Endothelial cell of umbilical vein (primary cell): ENCODE measurements at regions not wholly inside any gene's neighbourhood (a gene's known extent, or its start where the extent isn't known, plus 50 kb on each side); places are given as distances from the start of the nearest gene placed in this dataset.

Experiments used
- BruUV-seq: library from RNA; stranded (reverse); fragments of 400-500 nt; replicated peaks from 2 replicates; lab custom pipeline; 2021; lab: Mats Ljungman, UMichigan
- CTCF ChIA-PET: fragments of 300-600, 350-600 bp; sonication (Branson Sonifier 250); formaldehyde crosslinking; loops from one replicate; lab custom pipeline; 2021; ENCODE audit warnings: antibody characterized with exemption, inconsistent platforms; lab: Charles Lee
- POLR2A ChIA-PET: fragments of 300-600, 350-600 bp; sonication (Branson Sonifier 250); formaldehyde crosslinking; loops from one replicate; lab custom pipeline; 2021; ENCODE audit warnings: antibody characterized with exemption, inconsistent platforms; lab: Charles Lee
- DNase-seq: peaks from one replicate; pipeline ENCODE4 v3.0.0-alpha.2; 2011; ENCODE audit warnings: low read depth, low spot score
- FAIRE-seq: peaks from 2 replicates; lab custom pipeline; 2011; peaks lifted over from hg19 to GRCh38; lab: Jason Lieb, UNC
- H2AFZ ChIP-seq: 2 replicates; pipeline ENCODE4 v1.6.0; 2012; ENCODE audit warnings: low read depth, low read length, control low read depth, inconsistent platforms
- H3K27ac ChIP-seq: 2 replicates; pipeline ENCODE4 v1.5.1; 2011; ENCODE audit warnings: low read depth, mild to moderate bottlenecking, control low read depth, low read length, moderate library complexity; ENCODE audit not compliant: insufficient read depth
- H3K27me3 ChIP-seq, 2 experiments: 2 replicates each; pipeline versions ENCODE4 v1.6.0 to v1.6.1; 2011; ENCODE audit warnings: low read length in 2 of 2, mixed read lengths in 1 of 2; ENCODE audit not compliant: control insufficient read depth in 2 of 2, insufficient read depth in 2 of 2
- H3K36me3 ChIP-seq, 2 experiments: 2 replicates in 1 of 2; 3 replicates in 1 of 2; pipeline ENCODE4 v1.5.1; 2011; ENCODE audit warnings: low read length in 2 of 2, mild to moderate bottlenecking in 1 of 2, moderate library complexity in 1 of 2; ENCODE audit not compliant: control insufficient read depth in 2 of 2, insufficient read depth in 2 of 2; ENCODE audit errors: extremely low read depth in 1 of 2
- H3K4me1 ChIP-seq: 3 replicates; pipeline ENCODE4 v1.5.1; 2011; ENCODE audit warnings: mild to moderate bottlenecking, low read length; ENCODE audit not compliant: control insufficient read depth, insufficient read depth; ENCODE audit errors: extremely low read depth
- H3K4me2 ChIP-seq: 2 replicates; pipeline ENCODE4 v1.6.1; 2011; ENCODE audit warnings: low read length, control low read depth, mixed read lengths; ENCODE audit not compliant: insufficient read depth
- H3K4me3 ChIP-seq, 3 experiments: fragments of 200-600 bp in 1 of 3; sonication (generic), shearing (Covaris generic) in 1 of 3; replicated peaks in 1 of 3; 2 replicates each; pipeline ENCODE4 v1.5.1; 2011 to 2016; ENCODE audit warnings: control low read depth in 3 of 3, low read length in 3 of 3, mild to moderate bottlenecking in 2 of 3, inconsistent platforms in 1 of 3, low read depth in 1 of 3, moderate library complexity in 1 of 3; ENCODE audit not compliant: insufficient read depth in 1 of 3
- H3K79me2 ChIP-seq: 2 replicates; pipeline ENCODE4 v1.6.0; 2012; ENCODE audit warnings: low read length, inconsistent platforms; ENCODE audit not compliant: control insufficient read depth, insufficient read depth
- H3K9ac ChIP-seq: replicated peaks from 2 replicates; pipeline ENCODE3; 2011; ENCODE audit warnings: low read length, control low read depth; ENCODE audit not compliant: insufficient read depth; ENCODE audit errors: extremely low read depth
- H3K9me1 ChIP-seq: replicated peaks from 3 replicates; pipeline ENCODE4 v1.6.0; 2011; ENCODE audit warnings: mild to moderate bottlenecking, low read length; ENCODE audit not compliant: control insufficient read depth, insufficient read depth; ENCODE audit errors: extremely low read depth
- H3K9me3 ChIP-seq: replicated peaks from 2 replicates; pipeline ENCODE4 v1.5.1; 2012; ENCODE audit warnings: low read length, inconsistent platforms; ENCODE audit not compliant: control insufficient read depth, insufficient read depth
- H4K20me1 ChIP-seq: replicated peaks from 2 replicates; pipeline ENCODE3; 2011; ENCODE audit warnings: mild to moderate bottlenecking, low read length; ENCODE audit not compliant: control insufficient read depth, insufficient read depth; ENCODE audit errors: extremely low read depth
- CTCF ChIP-seq, 2 donors: IDR thresholded peaks; 1 replicate in 1 of 2; 2 replicates in 1 of 2; pipeline ENCODE4 v1.5.1; 2011; ENCODE audit warnings: low read length in 2 of 2, mild to moderate bottlenecking in 2 of 2, moderate library complexity in 2 of 2, control low read depth in 1 of 2, inconsistent platforms in 1 of 2, low read depth in 1 of 2; ENCODE audit not compliant: insufficient read depth in 1 of 2; ENCODE audit errors: extremely low read depth in 1 of 2
- EZH2 ChIP-seq: IDR thresholded peaks from 2 replicates; pipeline ENCODE4 v1.6.1; 2012; ENCODE audit warnings: borderline replicate concordance, low read depth, mild to moderate bottlenecking, moderate library complexity, low read length, inconsistent platforms; ENCODE audit not compliant: severe bottlenecking
- FOS ChIP-seq: IDR thresholded peaks from 2 replicates; pipeline ENCODE4 v1.6.1; 2011; ENCODE audit warnings: mild to moderate bottlenecking, low read length, moderate library complexity, borderline replicate concordance; ENCODE audit not compliant: insufficient read depth
- GATA2 ChIP-seq: IDR thresholded peaks from 2 replicates; pipeline ENCODE4 v1.7.0; 2011; ENCODE audit warnings: low read depth, mild to moderate bottlenecking, moderate library complexity, mixed read lengths, low read length; ENCODE audit not compliant: insufficient read length, insufficient read depth
- JUN ChIP-seq: IDR thresholded peaks from 2 replicates; pipeline ENCODE4 v1.6.1; 2011; ENCODE audit warnings: borderline replicate concordance, low read depth; ENCODE audit not compliant: insufficient read length, insufficient read depth
- MAX ChIP-seq: IDR thresholded peaks from 2 replicates; pipeline ENCODE4 v1.6.1; 2011; ENCODE audit not compliant: insufficient read depth, insufficient read length
- MYC ChIP-seq: IDR thresholded peaks from one replicate; pipeline ENCODE4 v1.6.1; 2011; ENCODE audit warnings: mild to moderate bottlenecking, low read depth, low read length
- POLR2A ChIP-seq: IDR thresholded peaks from 2 replicates; pipeline ENCODE4 v1.6.1; 2012; ENCODE audit warnings: low read depth, mild to moderate bottlenecking, control low read depth, low read length
- POLR2AphosphoS5 ChIP-seq: IDR thresholded peaks from 2 replicates; pipeline ENCODE4 v1.6.1; 2012; ENCODE audit warnings: low read depth, mild to moderate bottlenecking, control low read depth, low read length, moderate library complexity; ENCODE audit not compliant: insufficient read depth
- dilution Hi-C: fragments of 300-500 bp; cut with MboI; formaldehyde crosslinking; loops from one replicate; pipeline ENCODE4 v1.15.0; 2019; ENCODE audit warnings: low sequenced_read_pairs; ENCODE audit not compliant: extremely low pct_ligation_motif_present
- intact Hi-C: fragments of 100-400 bp; cut with micrococcal nuclease; formaldehyde crosslinking; loops from one replicate; pipeline ENCODE4 v1.10.0; 2022

GRCh38 chr2:74742471-74742870 is 88.4 kb downstream of the SEMA4F start:
- dilution Hi-C loops = no loop called here
- H3K4me1 ChIP-seq = peaks cover 15% of the 10 kb centered on the region
- ChIA-PET CTCF (interaction anchor here (1.0 to 1.8 kb wide), 2 partner anchors 10 to 133 kb away, joined by 3 to 5 read pairs; no protein-coding TSS in a partner anchor), POLR2A (no interaction called here)
- H3K27ac ChIP-seq = no peak overlapping the region
- no peaks in the 10 kb centered on the region for H3K27me3 ChIP-seq
- H3K79me2 ChIP-seq = no peaks in the 10 kb centered on the region
- TF ChIP-seq JUN (no peak), FOS (no peak), POLR2AphosphoS5 (no peak), POLR2A (no peak), GATA2 (no peak), MYC (no peak), MAX (no peak), CTCF (IDR thresholded peaks at IDR 0.05; ENCODE audit: extremely low read depth in 1 of 2, insufficient read depth in 1 of 2, low read depth in 1 of 2, low read length in 2 of 2) (no peak), EZH2 (no peak)
- intact Hi-C loops = no loop called here
- no TSS peak for BruUV-seq
- H3K4me2 ChIP-seq = no peak overlapping the region
- H4K20me1 ChIP-seq = no peaks in the 10 kb centered on the region
- no peak for FAIRE-seq
- H2AFZ ChIP-seq = no peak overlapping the region
- no peak overlapping the region for H3K9ac ChIP-seq
- no peaks in the 10 kb centered on the region for H3K9me3 ChIP-seq
- H3K4me3 ChIP-seq = no peak overlapping the region
- H3K36me3 ChIP-seq = no peaks in the 10 kb centered on the region
- DNase-seq = no peak
- no peaks in the 10 kb centered on the region for H3K9me1 ChIP-seq
